NCI-H2107 treated with DMSO at 0.1 percent for 48 hours (cell line): ENCODE measurements at regions not wholly inside any gene's neighbourhood (a gene's known extent, or its start where the extent isn't known, plus 50 kb on each side); places are given as distances from the start of the nearest gene placed in this dataset.

Experiments used
- DNase-seq: peaks from one replicate; lab custom pipeline; 2025; ENCODE audit not compliant: unreplicated experiment; lab: John Stamatoyannopoulos, UW

GRCh38 chr1:192053531-192053971 lies 104.7 kb upstream of the RGS18 start:
- DNase-seq = no peak

GRCh38 chr1:192057766-192058165 lies 100.5 kb upstream of the RGS18 start:
- no peak for DNase-seq

DNA sequence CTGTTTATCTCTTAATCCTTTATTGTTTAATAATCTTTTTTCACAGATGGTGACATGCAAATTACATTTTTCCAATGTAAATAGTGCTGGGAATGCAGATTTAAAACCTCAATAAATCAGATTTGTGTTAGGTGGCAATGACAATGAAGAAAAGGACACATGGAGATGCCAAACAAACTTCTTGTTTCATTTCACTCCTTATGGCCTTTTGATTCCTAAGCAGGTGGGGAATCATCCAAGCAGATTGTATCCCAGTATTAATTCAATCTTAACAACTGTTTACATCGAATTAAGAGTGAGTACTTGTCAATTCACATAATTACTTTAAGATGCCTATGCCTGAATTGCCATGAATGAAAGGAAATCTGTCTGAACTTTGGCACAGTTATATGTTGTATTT lies 98.9 kb upstream of the RGS18 start:
- no peak for DNase-seq

DNA sequence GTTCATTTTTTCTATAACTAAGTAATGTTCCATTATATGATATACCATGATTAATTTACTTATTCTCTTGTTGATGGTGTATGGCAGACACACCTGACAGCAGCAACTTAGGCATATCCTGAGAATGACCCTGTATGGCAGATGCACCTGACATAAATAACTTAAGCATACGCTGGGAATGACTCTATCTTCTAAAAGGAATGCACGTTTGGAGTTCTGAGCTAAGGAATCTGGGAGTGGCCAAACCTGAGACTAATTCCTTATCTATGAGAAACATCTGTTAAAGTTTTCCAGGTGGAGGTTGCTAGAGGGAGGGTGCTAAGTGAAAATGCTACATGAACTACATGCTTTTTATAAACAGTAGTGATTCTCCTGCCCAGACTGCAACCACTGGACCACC lies 96.7 kb upstream of the RGS18 start:
- DNase-seq = no peak

DNA sequence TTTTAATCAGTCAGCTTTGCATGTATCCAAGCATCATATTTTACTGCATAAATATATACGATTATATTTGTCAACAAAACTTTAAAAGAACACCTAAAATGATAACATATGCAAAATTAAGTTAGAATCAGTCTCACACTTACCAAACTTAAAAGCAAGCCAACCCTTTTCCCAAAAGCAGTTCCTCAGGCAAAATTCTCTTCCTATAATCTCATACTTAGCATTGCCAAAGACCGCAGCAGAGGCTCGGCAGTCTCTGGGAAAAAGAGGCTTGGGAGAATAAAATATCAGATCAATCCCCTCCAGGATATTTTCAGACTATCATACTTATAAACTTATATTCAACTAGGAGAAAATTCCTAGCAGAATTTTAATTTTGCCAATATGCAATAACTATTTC lies 93.2 kb upstream of the RGS18 start:
- DNase-seq = no peak

DNA sequence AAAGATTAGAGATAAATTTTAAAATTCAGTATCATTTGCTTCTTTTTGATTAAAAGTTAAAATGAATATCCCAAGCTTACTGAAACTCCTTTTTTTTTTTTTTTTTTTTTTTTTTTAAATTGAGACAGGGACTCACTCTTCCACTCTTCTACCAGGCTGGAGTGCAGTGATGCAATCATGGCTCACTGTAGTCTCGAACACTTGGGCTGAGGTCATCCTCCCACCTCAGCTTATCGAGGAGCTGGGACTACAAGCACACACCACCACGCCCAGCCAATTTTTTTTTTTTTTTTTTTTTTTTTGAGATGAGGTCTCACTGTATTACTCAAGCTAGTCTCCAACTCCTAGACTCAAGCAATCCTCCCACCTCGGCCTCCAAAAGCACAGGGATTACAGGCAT lies 92.1 kb upstream of the RGS18 start:
- no peak for DNase-seq

DNA sequence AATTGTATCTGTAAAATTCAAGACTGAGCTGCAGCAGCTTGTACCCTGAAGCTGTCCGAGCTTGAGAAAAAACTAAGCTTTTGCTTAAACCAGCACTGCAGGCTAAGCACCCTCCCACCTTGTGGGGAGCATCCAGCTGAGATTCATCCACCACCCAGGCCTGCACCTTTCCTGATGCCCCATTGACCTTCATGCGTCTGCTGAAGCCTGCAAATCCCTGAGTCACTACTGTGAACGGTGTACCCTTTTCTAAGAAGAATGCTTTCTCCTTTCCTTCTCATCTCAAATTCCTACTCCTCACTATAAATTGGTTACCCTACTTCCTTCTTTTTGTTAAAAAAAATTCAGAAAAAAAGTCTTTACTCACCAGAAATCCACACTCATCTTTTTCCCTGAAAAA lies 90.9 kb upstream of the RGS18 start:
- no peak for DNase-seq

- no peak for DNase-seq
Measured at GRCh38 chr1:192070213-192070612, 88.0 kb upstream of the RGS18 start.

GRCh38 chr1:192080684-192081083 lies 77.6 kb upstream of the RGS18 start:
- no peak for DNase-seq

- DNase-seq = no peak
Measured at GRCh38 chr1:192081359-192081758, 76.9 kb upstream of the RGS18 start.

DNA sequence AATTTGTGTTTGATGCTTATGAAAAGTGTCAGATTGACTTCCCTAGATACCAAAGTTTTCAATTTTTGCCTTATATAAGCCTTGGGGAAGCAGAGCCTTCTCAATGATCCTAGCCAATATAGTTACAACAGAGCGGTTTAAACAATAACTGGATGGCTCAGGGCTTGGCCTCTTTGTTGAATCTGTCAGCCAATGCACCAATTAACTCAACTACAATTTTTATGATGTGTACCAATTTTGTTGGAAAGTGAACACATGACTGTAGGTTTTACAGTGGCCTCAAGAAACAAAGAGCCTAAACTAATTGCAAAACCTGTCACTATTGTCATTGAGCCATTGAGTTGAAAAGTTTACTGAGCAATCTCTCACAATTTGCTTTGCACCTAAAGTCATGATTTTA lies 71.6 kb upstream of the RGS18 start:
- DNase-seq = no peak

DNA sequence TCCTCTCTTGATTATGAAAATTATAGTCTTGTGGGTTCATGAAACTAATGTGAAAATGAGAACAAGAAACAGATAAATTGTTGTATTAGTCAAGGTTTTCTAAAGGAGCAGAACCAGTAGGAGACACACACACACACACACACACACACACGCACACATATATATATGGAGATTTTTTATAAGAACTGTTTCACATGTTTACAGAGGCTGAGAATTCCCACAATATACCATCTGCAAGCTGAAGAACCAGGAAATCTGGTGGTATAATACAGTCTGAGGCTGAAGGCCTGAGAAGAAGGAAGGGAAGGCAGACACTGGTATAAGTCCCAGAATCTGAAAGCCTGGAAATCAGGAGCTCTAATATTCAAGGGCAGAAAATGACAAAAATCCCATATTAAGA lies 70.9 kb upstream of the RGS18 start:
- DNase-seq = no peak

DNA sequence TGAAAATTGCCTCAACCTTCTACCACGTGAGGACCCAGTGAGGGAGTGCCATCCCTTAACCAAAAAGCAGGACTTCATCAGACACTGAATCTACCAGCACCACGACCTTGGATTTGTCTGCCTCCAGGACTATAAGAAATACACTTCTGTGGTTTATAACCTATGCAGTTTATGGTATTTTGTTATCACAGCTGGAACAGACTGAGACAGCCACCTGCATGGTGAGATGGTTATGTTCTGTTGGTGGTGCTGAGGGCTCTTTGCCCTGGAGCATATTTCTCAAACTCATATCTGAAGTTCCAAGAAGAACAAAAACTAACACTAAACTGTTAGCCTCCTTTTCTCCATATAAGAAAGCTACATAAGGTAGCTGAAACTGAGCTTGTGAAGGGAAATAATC lies 69.8 kb upstream of the RGS18 start:
- no peak for DNase-seq

GRCh38 chr1:192098001-192098400 lies 60.3 kb upstream of the RGS18 start:
- DNase-seq = no peak

DNA sequence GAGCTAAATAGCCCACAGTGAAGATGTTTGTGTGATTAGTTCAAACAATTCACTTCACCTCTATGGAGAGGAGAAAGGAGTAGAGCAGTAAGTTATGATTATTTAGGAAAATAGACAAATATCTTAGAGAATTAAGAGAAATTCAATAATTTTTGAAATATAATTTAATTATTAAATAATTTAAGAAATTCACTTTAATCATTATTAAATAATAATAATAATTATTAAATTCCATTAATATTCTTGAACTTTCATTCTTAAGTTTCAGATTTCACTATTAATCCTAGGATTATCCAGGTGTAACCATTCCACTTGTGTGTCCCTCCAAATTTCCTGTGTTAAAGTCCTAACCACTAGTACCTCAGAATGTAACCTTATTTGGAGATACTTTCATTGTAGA lies 58.9 kb upstream of the RGS18 start:
- DNase-seq = no peak

DNA sequence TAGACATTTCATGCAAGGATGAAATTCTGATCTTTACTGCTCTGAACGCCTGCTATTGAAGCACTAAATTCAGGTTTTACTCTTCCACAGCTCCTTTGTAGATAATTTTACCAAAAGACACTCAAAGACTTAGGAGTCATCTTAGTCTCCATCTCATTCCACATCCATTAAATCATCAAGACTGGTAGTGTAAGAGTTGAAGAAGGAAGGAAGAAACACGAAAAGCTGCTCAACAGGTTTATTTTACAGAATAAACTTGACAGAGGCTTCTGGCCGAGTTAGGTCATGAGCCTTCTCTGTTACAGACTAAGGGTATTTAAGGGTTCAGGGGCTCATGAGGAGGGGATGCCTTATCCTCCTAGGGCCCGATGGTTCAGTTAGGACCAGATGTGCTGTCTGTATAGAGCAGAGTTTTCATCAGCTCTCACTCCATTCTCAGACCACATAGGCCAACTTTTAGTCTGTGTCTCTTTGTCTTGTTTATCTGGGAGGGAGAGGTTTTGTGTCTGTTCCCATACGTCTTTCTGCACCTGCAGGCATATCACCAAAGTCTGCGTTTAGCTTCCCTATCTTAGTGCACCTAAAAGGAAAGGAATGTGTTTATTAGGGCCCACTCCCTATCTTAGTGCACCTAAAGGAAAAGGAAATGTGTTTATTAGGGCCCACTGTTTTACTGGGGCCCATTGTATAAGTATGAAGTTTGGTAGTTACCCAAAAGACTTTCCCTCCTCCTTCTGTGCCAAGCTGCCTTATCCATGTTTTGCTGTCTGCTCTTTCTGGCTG lies 57.4 kb upstream of the RGS18 start:
- no peak for DNase-seq

DNA sequence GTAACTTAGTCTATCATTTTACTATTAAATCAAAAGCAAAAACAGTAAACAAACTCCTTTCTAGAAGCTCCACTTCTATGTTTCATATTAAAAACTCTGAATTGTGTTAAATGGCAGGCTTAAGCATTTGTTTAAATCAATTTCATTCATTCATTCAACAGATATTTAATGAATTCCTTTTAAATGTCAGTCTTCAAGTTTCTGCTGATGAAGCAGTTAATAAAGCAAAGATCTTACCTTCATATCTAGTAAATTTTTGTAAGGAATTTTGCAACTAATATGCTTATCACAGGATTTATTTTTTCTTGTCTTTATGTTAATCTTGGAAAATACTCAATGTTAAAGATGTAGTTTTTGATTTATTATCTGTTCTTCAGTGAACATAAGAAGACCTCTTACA lies 54.1 kb upstream of the RGS18 start:
- DNase-seq = no peak

DNA sequence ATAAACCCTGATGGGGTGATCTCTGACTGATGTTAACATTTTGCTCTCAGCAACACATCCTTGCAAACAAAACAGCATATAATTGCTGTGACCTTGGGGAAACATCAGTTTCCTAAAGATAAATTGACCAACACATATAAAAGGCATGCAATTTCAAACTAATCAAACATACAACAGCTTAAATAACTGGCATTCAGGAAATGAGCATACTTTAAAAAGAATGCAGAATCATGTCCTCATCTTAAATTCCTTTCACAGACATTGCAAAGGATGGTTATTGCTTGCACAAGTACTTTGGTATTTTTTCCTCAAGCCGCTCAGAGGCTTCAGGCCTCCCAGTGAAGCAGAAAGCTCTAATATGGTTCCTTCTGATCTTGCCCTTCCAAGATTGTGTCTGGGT lies 53.4 kb upstream of the RGS18 start:
- DNase-seq = no peak

GRCh38 chr1:192108161-192108560 lies 50.1 kb upstream of the RGS18 start:
- DNase-seq = no peak
